ENCODE measurements at regions not wholly inside any gene's neighbourhood (a gene's known extent, or its start where the extent isn't known, plus 50 kb on each side); places are given as distances from the start of the nearest gene placed in this dataset.

- H4K20me1 ChIP-seq (ENCODE audit: control insufficient read depth, insufficient read depth, low read length, poor library complexity, severe bottlenecking) = no peaks in the 10 kb centered on the region
- no peak overlapping the region for H3K9ac ChIP-seq (ENCODE audit: low read length)
- H2AFZ ChIP-seq (ENCODE audit: insufficient read depth, low read depth, low read length, poor library complexity, severe bottlenecking) = no peak overlapping the region
- no peak for TF ChIP-seq EZH2 (IDR thresholded peaks at IDR 0.05; ENCODE audit: borderline replicate concordance, insufficient read depth, low read depth, low read length, poor library complexity, severe bottlenecking)
- no peak for TF ChIP-seq CTCF (IDR thresholded peaks at IDR 0.05)
- CTCF ChIA-PET = interaction anchor here (0.6 kb wide), 1 partner anchor 162 kb away, joined by 3 read pairs; no protein-coding TSS in a partner anchor
- POLR2A ChIA-PET = interaction anchor here (0.7 kb wide), 1 partner anchor 268 kb away, joined by 3 read pairs; no protein-coding TSS in a partner anchor
- H3K79me2 ChIP-seq (ENCODE audit: control insufficient read depth, insufficient read depth, low read length) = no peaks in the 10 kb centered on the region
- H3K4me3 ChIP-seq (ENCODE audit: control extremely low read depth in 1 of 5, extremely low read depth in 1 of 5, insufficient read depth in 1 of 5, low read depth in 2 of 5, low read length in 4 of 5) = no peak overlapping the region
- intact Hi-C loops (cut with micrococcal nuclease) = no loop called here
- ATAC-seq (ENCODE audit: low read depth) (no peak), DNase-seq (no peak)
- H3K4me2 ChIP-seq (replicated peaks; ENCODE audit: low read depth, low read length, poor library complexity, severe bottlenecking) = no peak overlapping the region
- WGBS (ENCODE audit: insufficient coverage) = 90% methylated on average over 2 of the region's 2 CpGs
- Mint-ChIP-seq H3K4me3 (no peak overlapping the region), H3K27me3 (peaks cover 2% of the 10 kb centered on the region), H3K4me1 (no peaks in the 10 kb centered on the region), H3K9me3 (ENCODE audit: insufficient read depth) (peaks cover 6% of the 10 kb centered on the region), H3K27ac (no peak overlapping the region)
- H3K36me3 ChIP-seq (replicated peaks in 1 of 2; ENCODE audit: control extremely low read depth in 1 of 2, control insufficient read depth in 1 of 2, extremely low read depth in 1 of 2, insufficient read depth in 2 of 2, low read length in 1 of 2) = no peaks in the 10 kb centered on the region
- no peaks in the 10 kb centered on the region for H3K4me1 ChIP-seq (ENCODE audit: control insufficient read depth in 2 of 2, insufficient read depth in 2 of 2, low read length in 2 of 2)
- H3K27ac ChIP-seq (ENCODE audit: low read length in 2 of 2) = no peak overlapping the region
- peaks cover 0 to 4% (median 0%) of the 10 kb centered on the region in 3 donors for H3K9me3 ChIP-seq (ENCODE audit: control extremely low read depth in 1 of 3, control insufficient read depth in 2 of 3, insufficient read depth in 1 of 3, low read length in 2 of 3)
- H3K27me3 ChIP-seq (replicated peaks in 1 of 4; ENCODE audit: control extremely low read depth in 1 of 4, control insufficient read depth in 3 of 4, insufficient read depth in 4 of 4, low read length in 3 of 4) = no peaks in the 10 kb centered on the region
These were observed 130.5 kb upstream of the CREB1 start for GRCh38 chr2:207399301-207399700.

GRCh38 chr2:207401338-207401737 lies 128.4 kb upstream of the CREB1 start:
- CTCF ChIA-PET = no interaction called here
- no peak for TF ChIP-seq EZH2 (IDR thresholded peaks at IDR 0.05; ENCODE audit: borderline replicate concordance, insufficient read depth, low read depth, low read length, poor library complexity, severe bottlenecking)
- TF ChIP-seq CTCF (IDR thresholded peaks at IDR 0.05) = no peak
- Histone ChIP-seq H3K9ac (ENCODE audit: low read length) (no peak overlapping the region), H3K27me3 (replicated peaks in 1 of 4; ENCODE audit: control extremely low read depth in 1 of 4, control insufficient read depth in 3 of 4, insufficient read depth in 4 of 4, low read length in 3 of 4) (no peaks in the 10 kb centered on the region), H3K4me2 (replicated peaks; ENCODE audit: low read depth, low read length, poor library complexity, severe bottlenecking) (no peak overlapping the region), H3K9me3 (ENCODE audit: control extremely low read depth in 1 of 3, control insufficient read depth in 2 of 3, insufficient read depth in 1 of 3, low read length in 2 of 3) (no peaks in the 10 kb centered on the region), H3K27ac (ENCODE audit: low read length in 2 of 2) (no peak overlapping the region), H2AFZ (ENCODE audit: insufficient read depth, low read depth, low read length, poor library complexity, severe bottlenecking) (no peak overlapping the region), H3K79me2 (ENCODE audit: control insufficient read depth, insufficient read depth, low read length) (no peaks in the 10 kb centered on the region), H4K20me1 (ENCODE audit: control insufficient read depth, insufficient read depth, low read length, poor library complexity, severe bottlenecking) (no peaks in the 10 kb centered on the region), H3K4me1 (ENCODE audit: control insufficient read depth in 2 of 2, insufficient read depth in 2 of 2, low read length in 2 of 2) (no peaks in the 10 kb centered on the region), H3K4me3 (ENCODE audit: control extremely low read depth in 1 of 5, extremely low read depth in 1 of 5, insufficient read depth in 1 of 5, low read depth in 2 of 5, low read length in 4 of 5) (no peak overlapping the region), H3K36me3 (replicated peaks in 1 of 2; ENCODE audit: control extremely low read depth in 1 of 2, control insufficient read depth in 1 of 2, extremely low read depth in 1 of 2, insufficient read depth in 2 of 2, low read length in 1 of 2) (no peaks in the 10 kb centered on the region)
- intact Hi-C loops (cut with micrococcal nuclease) = no loop called here
- Mint-ChIP-seq H3K4me1 (no peaks in the 10 kb centered on the region), H3K4me3 (no peak overlapping the region), H3K27me3 (peaks cover 2% of the 10 kb centered on the region), H3K27ac (no peak overlapping the region), H3K9me3 (ENCODE audit: insufficient read depth) (no peaks in the 10 kb centered on the region)
- ATAC-seq (ENCODE audit: low read depth) (no peak), DNase-seq (no peak)
- POLR2A ChIA-PET = no interaction called here

Data from B cell (primary cell).